Tongue (tissue), 1 donor: ENCODE measurements at regions not wholly inside any gene's neighbourhood (a gene's known extent, or its start where the extent isn't known, plus 50 kb on each side); places are given as distances from the start of the nearest gene placed in this dataset.

Source experiments
- DNase-seq: peaks from one replicate; pipeline ENCODE4 v3.0.0-alpha.2; 2015

GRCh38 chrX:99717716-99718115, 692.4 kb downstream of the PCDH19 start:
- DNase-seq, result no peak

GRCh38 chrX:99705701-99706100, 704.4 kb downstream of the PCDH19 start:
- DNase-seq, result peak; percentile 7

- DNase-seq, result no peak
Measured at GRCh38 chrX:99703473-99703872, 706.6 kb downstream of the PCDH19 start.

GRCh38 chrX:99698451-99698850, 711.6 kb downstream of the PCDH19 start:
- no peak for DNase-seq

GRCh38 chrX:99663136-99663535, 746.9 kb downstream of the PCDH19 start:
- DNase-seq, result peak; percentile 6

- no peak for DNase-seq
Measured at GRCh38 chrX:99654188-99654587, 755.9 kb downstream of the PCDH19 start.

- no peak for DNase-seq
Measured at GRCh38 chrX:99653352-99653751, 756.7 kb downstream of the PCDH19 start.

GRCh38 chrX:99613041-99613440, 797.0 kb downstream of the PCDH19 start:
- no peak for DNase-seq

- no peak for DNase-seq
Measured at GRCh38 chrX:99603091-99603814, 806.8 kb downstream of the PCDH19 start.

GRCh38 chrX:99602107-99602506, 808.0 kb downstream of the PCDH19 start:
- DNase-seq, result no peak

GRCh38 chrX:99588936-99589335, 821.1 kb downstream of the PCDH19 start:
- peak; percentile 0 for DNase-seq

- DNase-seq, result no peak
Measured at GRCh38 chrX:99572711-99573110, 837.4 kb downstream of the PCDH19 start.

- no peak for DNase-seq
Measured at GRCh38 chrX:99549381-99549780, 860.7 kb downstream of the PCDH19 start.

- DNase-seq, result no peak
Measured at GRCh38 chrX:99522450-99522849, 887.6 kb downstream of the PCDH19 start.

- DNase-seq, result no peak
Measured at GRCh38 chrX:99507768-99508167, 902.3 kb downstream of the PCDH19 start.

- no peak for DNase-seq
Measured at GRCh38 chrX:99495453-99495852, 914.6 kb downstream of the PCDH19 start.

- DNase-seq, result no peak
Measured at GRCh38 chrX:99494668-99495067, 915.4 kb downstream of the PCDH19 start.

GRCh38 chrX:99480728-99481127, 929.3 kb downstream of the PCDH19 start:
- no peak for DNase-seq

- no peak for DNase-seq
Measured at GRCh38 chrX:99469439-99469838, 940.6 kb downstream of the PCDH19 start.

- no peak for DNase-seq
Measured at GRCh38 chrX:99468993-99469392, 941.1 kb downstream of the PCDH19 start.

- no peak for DNase-seq
Measured at GRCh38 chrX:99461223-99461622, 948.9 kb downstream of the PCDH19 start.

GRCh38 chrX:99445336-99445735, 964.7 kb downstream of the PCDH19 start:
- DNase-seq, result no peak

- DNase-seq, result peak; percentile 1
Measured at GRCh38 chrX:99421796-99422195, 988.3 kb downstream of the PCDH19 start.

GRCh38 chrX:99415470-99415869, 994.6 kb downstream of the PCDH19 start:
- no peak for DNase-seq

- DNase-seq, result no peak
Measured at GRCh38 chrX:99413317-99413716, 996.8 kb downstream of the PCDH19 start.
